ENCODE measurements at regions not wholly inside any gene's neighbourhood (a gene's known extent, or its start where the extent isn't known, plus 50 kb on each side); places are given as distances from the start of the nearest gene placed in this dataset.
"Not testable (repeated sequence)": the region's sequence is repeated elsewhere in the genome, so short reads cannot be mapped to it uniquely, and the experiment has no call there.

DNA sequence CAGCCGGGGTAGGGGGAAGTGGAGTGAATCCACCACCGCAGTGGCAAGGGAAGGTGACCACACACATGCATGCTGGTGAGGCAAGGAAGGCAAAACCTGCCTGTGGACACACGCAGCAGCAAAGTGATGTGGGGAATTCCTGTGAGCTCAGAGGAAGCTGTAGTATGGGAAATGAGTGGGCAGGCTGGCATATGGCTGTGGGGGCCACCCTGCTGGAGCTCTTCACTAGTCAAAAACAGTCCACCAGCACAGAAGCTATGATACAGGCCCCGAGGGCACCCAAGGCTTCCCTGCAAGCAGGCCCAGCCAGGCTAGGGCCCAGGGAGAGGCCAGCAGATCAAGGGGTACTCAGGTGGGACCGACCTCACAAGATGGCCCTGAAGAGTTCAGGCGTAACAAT, 239.1 kb downstream of the CHM start:
- DNase-seq (ENCODE audit: low spot score): no peak

- DNase-seq (ENCODE audit: low spot score): not testable (repeated sequence)
Measured at GRCh38 chrX:85772391-85772790, 275.0 kb downstream of the CHM start.

- DNase-seq (ENCODE audit: low spot score): no peak
Measured at GRCh38 chrX:85765651-85766050, 281.7 kb downstream of the CHM start.

- not testable (repeated sequence) for DNase-seq (ENCODE audit: low spot score)
Measured at GRCh38 chrX:85723025-85723424, 324.3 kb downstream of the CHM start.

- DNase-seq (ENCODE audit: low spot score): not testable (repeated sequence)
Measured at GRCh38 chrX:85703233-85703632, 323.8 kb upstream of the POF1B start.

GRCh38 chrX:85698921-85699320, 319.5 kb upstream of the POF1B start:
- no peak for DNase-seq (ENCODE audit: low spot score)

DNA sequence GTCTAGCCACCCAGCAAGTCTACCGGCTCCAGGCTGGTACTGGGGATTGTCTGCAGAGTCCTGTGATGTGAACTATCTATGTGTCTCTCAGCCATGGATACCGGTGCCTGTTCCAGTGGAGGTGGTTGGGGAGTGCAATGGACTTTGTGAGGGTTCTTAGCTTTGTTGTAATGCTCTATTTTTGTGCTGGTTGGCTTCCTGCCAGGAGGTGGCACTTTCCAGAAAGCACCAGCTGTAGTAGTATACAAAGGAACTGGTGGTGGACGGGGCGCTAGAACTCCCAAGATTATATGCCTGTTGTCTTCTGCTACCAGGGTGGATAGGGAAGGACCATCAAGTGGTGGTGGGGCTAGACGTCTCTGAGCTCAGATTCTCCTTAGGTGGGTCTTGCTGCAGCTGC, 306.4 kb upstream of the POF1B start:
- DNase-seq (ENCODE audit: low spot score): no peak

DNA sequence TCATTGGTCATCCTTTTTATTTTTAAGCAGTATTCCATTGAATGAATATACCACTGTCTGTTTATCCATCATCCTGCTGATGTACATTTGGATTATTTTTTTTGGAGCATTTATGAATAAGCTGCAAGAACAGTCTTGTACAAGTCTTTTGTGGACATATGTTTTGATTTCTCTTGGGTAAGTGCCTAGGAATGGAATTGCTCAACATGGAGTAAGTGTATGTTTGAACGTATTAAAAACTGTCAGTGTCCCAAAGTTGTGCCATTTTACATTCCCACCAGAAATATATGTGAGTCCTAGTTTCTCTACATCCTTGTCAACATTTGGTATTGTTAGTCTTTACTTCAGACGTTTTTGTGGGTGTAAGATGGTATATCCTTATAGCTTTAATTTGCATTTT, 287.0 kb upstream of the POF1B start:
- no peak for DNase-seq (ENCODE audit: low spot score)

GRCh38 chrX:85663970-85664369, 284.5 kb upstream of the POF1B start:
- DNase-seq (ENCODE audit: low spot score): not testable (repeated sequence)

DNA sequence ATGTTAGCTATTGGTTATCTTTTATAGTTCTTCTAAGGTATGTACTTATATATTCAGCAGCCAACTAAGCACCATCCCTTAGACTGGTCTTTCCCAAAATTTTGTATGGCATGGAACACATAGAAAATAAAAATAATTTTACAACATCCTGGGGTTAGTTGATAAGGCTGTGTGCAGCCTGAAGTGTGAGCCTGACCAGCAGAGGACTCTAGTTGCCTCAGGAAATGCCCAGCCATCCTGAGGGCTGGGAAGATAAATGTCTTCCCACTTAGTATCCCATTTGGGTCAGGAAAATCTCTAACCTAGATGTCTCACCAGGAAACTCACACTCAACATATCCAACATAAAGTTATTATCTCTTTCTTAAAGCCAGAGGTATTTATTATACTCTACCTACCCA, 251.4 kb upstream of the POF1B start:
- DNase-seq (ENCODE audit: low spot score): no peak

DNA sequence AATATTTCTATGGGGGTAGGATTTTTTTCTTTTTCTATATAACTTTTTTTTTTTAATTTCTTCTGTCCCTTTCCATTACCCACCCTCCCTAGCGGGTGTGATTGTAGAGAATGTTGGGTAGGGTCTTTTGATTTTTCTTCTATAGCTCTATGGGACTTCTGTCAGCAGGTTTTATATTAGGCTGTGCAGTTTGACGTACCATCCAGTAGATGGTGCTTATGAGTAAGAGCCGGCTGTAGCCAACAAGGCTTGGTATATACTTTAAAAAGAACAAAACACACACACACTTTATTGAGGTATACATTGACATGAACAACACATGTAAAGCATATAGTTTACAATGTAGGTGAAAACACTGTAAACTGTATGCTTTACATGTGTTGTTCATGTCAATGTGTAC, 247.9 kb upstream of the POF1B start:
- DNase-seq (ENCODE audit: low spot score): no peak

DNA sequence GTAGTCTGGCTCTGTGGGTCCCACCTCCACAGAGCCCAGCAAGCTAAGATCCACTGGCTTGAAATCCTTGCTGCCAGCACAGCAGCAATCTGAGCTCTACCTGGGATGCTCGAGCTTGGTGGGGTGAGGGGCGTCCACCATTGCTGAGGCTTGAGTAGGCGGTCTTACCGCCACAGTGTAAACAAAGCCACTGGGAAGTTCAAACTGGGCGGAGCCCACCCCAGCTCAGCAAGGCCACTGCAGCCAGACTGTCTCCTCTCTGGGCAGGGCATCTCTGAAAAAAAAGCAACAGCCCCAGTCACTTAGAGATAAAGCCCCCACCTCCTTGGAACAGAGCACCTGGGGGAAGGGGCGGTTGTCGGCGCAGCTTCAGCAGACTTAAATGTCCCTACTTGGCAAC, 243.2 kb upstream of the POF1B start:
- no peak for DNase-seq (ENCODE audit: low spot score)

GRCh38 chrX:85620466-85620865, 241.0 kb upstream of the POF1B start:
- DNase-seq (ENCODE audit: low spot score): no peak

DNA sequence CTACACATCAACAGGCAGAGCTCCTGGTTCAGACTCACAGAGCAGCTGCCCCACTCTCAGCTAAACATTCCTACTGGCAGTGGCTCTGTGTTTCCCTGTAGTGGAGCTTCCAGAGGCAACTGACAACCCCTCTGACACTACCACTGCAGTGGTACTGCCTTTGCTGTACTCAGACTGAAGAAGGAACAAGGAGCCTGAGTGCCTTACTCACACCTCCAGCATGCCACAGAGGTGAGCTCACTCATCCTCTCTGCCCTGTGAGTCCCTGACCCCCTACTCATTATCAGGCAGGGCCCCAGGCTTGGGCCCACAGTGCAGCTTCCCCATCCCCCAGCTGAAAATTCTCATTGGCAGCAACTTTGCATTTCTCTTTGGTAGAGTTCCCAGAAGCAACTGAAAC, 240.5 kb upstream of the POF1B start:
- DNase-seq (ENCODE audit: low spot score): no peak

DNA sequence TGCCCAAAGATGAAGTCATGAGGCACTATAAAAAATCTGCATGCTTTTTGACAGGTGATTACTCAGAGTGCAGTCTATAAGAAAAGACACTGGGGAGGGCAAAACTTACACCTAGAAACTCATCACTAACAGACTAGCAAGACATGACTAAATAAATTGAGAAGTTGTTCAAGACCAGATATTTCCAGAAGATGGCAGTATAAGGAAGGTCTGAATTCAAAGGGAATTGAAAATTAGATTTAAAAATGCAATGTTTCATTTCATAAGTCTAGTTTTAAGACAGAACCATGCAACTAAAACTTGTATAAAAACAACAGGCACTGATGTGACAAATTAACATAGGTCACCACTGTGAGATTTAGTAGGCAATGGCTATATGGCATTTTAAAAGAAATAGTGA, 232.5 kb upstream of the POF1B start:
- no peak for DNase-seq (ENCODE audit: low spot score)

GRCh38 chrX:85592980-85593379, 213.5 kb upstream of the POF1B start:
- no peak for DNase-seq (ENCODE audit: low spot score)

GRCh38 chrX:85591536-85591935, 212.1 kb upstream of the POF1B start:
- DNase-seq (ENCODE audit: low spot score): no peak

- DNase-seq (ENCODE audit: low spot score): peak; percentile 11
Measured at GRCh38 chrX:85590638-85591037, 211.2 kb upstream of the POF1B start.

GRCh38 chrX:85573801-85574200, 194.3 kb upstream of the POF1B start:
- no peak for DNase-seq (ENCODE audit: low spot score)

- DNase-seq (ENCODE audit: low spot score): no peak
Measured at GRCh38 chrX:85570496-85570895, 191.0 kb upstream of the POF1B start.

- DNase-seq (ENCODE audit: low spot score): no peak
Measured at GRCh38 chrX:85569686-85570085, 190.2 kb upstream of the POF1B start.

DNA sequence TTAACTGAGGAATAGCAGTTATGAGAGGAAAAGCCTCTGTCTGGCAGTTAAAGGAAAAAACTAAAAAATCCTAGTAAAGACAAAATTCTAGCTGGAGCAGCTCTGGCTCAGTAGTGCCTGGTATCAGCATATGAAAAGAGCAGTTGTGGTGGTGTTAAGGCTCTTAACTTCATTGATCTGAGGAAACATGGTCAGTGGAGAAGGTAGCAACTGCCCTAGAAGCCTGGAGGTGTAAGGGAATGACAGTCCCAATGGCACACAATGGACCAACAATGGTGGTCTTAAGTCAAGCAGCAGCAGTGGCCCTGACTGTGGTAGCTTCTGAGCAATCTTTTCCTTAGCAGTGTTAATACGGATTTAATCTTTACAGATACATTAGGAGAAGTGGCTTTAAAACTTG, 189.6 kb upstream of the POF1B start:
- peak; percentile 7 for DNase-seq (ENCODE audit: low spot score)

- no peak for DNase-seq (ENCODE audit: low spot score)
Measured at GRCh38 chrX:85561231-85561630, 181.8 kb upstream of the POF1B start.

DNA sequence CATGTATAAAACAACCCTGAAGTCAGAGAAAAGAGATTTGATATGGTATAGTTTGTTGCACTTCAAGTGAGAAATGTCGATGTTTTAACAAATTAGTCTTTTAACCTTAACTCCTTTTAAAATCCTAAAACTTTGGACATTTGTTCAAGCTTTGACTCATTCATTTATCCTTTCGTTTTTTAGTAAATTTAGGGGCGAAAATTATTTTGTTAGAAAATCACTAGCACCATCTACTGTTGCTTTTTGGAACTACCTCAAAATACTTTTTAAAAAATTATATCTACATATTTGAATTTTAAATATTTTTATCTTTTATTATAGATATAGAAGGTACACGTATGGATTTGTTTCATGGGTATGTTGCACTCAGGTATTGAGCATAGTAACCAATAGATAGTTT, 165.1 kb upstream of the POF1B start:
- DNase-seq (ENCODE audit: low spot score): no peak

GRCh38 chrX:85543866-85544265, 164.4 kb upstream of the POF1B start:
- no peak for DNase-seq (ENCODE audit: low spot score)
